HEK293 (cell line): ENCODE measurements at regions not wholly inside any gene's neighbourhood (a gene's known extent, or its start where the extent isn't known, plus 50 kb on each side); places are given as distances from the start of the nearest gene placed in this dataset.

Source experiments
- CTCF ChIA-PET: fragments of 350-600 bp; formaldehyde crosslinking; extraction: SDS; loops from one replicate; lab custom pipeline; 2021; ENCODE audit warnings: antibody characterized with exemption; lab: Yijun Ruan, JAX
- POLR2A ChIA-PET: fragments of 300-600 bp; formaldehyde crosslinking; extraction: SDS; loops from one replicate; lab custom pipeline; 2020; ENCODE audit warnings: antibody characterized with exemption, inconsistent platforms; lab: Yijun Ruan, JAX
- H3K27ac ChIP-seq: fragments of 200-500 bp; sonication (Bioruptor generic); 2 replicates; pipeline ENCODE4 v1.5.1; 2014; ENCODE audit warnings: low read depth, low read length, control low read depth, inconsistent platforms; ENCODE audit errors: extremely low read depth
- H3K36me3 ChIP-seq, 2 experiments: fragments of 200-500 bp in 1 of 2; sonication (Bioruptor generic) in 1 of 2; 1 replicate in 1 of 2; 2 replicates in 1 of 2; pipeline ENCODE4 v1.5.1; 2014 to 2017; ENCODE audit warnings: inconsistent platforms in 2 of 2, low read length in 2 of 2; ENCODE audit not compliant: control insufficient read depth in 2 of 2, insufficient read depth in 1 of 2
- H3K4me1 ChIP-seq: fragments of 200-500 bp; sonication (Bioruptor generic); 2 replicates; pipeline ENCODE4 v1.5.1; 2014; ENCODE audit warnings: mild to moderate bottlenecking, low read length, inconsistent platforms; ENCODE audit not compliant: control insufficient read depth, insufficient read depth
- H3K4me3 ChIP-seq: 2 replicates; pipeline ENCODE4 v1.5.1; 2011; ENCODE audit warnings: low read depth, mild to moderate bottlenecking, control low read depth, low read length, moderate library complexity
- H3K9me3 ChIP-seq: fragments of 200-500 bp; sonication (Bioruptor generic); 2 replicates; pipeline ENCODE4 v1.5.1; 2014; ENCODE audit warnings: low read depth, low read length, inconsistent platforms; ENCODE audit not compliant: control insufficient read depth, insufficient read depth
- HOXC10 ChIP-seq: sonication (generic); formaldehyde crosslinking; IDR thresholded peaks from 2 replicates; pipeline ENCODE4 v1.8.1; 2023; ENCODE audit warnings: mild to moderate bottlenecking, missing genetic modification reagents
- ZBTB17 ChIP-seq: fragments of 450-650 bp; formaldehyde crosslinking; IDR thresholded peaks from 2 replicates; pipeline ENCODE4 v1.5.1; 2016; ENCODE audit warnings: missing biosample characterization, missing genetic modification characterization
- ZFP41 ChIP-seq: fragments of 450-650 bp; formaldehyde crosslinking; IDR thresholded peaks from 2 replicates; pipeline ENCODE4 v1.5.1; 2016; ENCODE audit warnings: missing biosample characterization, missing genetic modification characterization, borderline replicate concordance
- ZIC2 ChIP-seq: fragments of 450-650 bp; formaldehyde crosslinking; IDR thresholded peaks from 2 replicates; pipeline ENCODE4 v1.5.1; 2016; ENCODE audit warnings: missing biosample characterization, missing genetic modification characterization
- ZNF138 ChIP-seq: fragments of 450-650 bp; formaldehyde crosslinking; IDR thresholded peaks from 2 replicates; pipeline ENCODE4 v1.5.1; 2016; ENCODE audit warnings: missing biosample characterization, missing genetic modification characterization, borderline replicate concordance
- ZNF2 ChIP-seq: fragments of 450-650 bp; formaldehyde crosslinking; IDR thresholded peaks from 2 replicates; pipeline ENCODE4 v1.5.1; 2016; ENCODE audit warnings: missing biosample characterization, missing genetic modification characterization
- ZNF274 ChIP-seq, 2 experiments: fragments of 200-500 bp in 1 of 2; fragments of 450-650 bp in 1 of 2; sonication (Bioruptor generic) in 1 of 2; formaldehyde crosslinking in 1 of 2; IDR thresholded peaks; 2 replicates each; pipeline versions ENCODE4 v1.5.1 to v1.6.1; 2014 to 2016; ENCODE audit warnings: borderline replicate concordance in 1 of 2, inconsistent platforms in 1 of 2, low read length in 1 of 2, missing biosample characterization in 1 of 2, missing genetic modification characterization in 1 of 2
- ZNF394 ChIP-seq: fragments of 450-650 bp; formaldehyde crosslinking; IDR thresholded peaks from 2 replicates; pipeline ENCODE4 v1.5.1; 2016; ENCODE audit warnings: missing biosample characterization, missing genetic modification characterization, mild to moderate bottlenecking, moderate library complexity, borderline replicate concordance
- ZNF514 ChIP-seq: fragments of 450-650 bp; formaldehyde crosslinking; IDR thresholded peaks from 2 replicates; pipeline ENCODE4 v1.5.1; 2016; ENCODE audit warnings: missing biosample characterization, missing genetic modification characterization
- ZNF529 ChIP-seq: fragments of 450-650 bp; formaldehyde crosslinking; IDR thresholded peaks from 2 replicates; pipeline ENCODE4 v1.5.1; 2017; ENCODE audit warnings: missing genetic modification characterization, missing biosample characterization; ENCODE audit not compliant: insufficient replicate concordance
- ZNF600 ChIP-seq: fragments of 450-650 bp; formaldehyde crosslinking; IDR thresholded peaks from 2 replicates; pipeline ENCODE4 v1.5.1; 2016; ENCODE audit warnings: missing biosample characterization, missing genetic modification characterization
- ZNF623 ChIP-seq: fragments of 450-650 bp; formaldehyde crosslinking; IDR thresholded peaks from 2 replicates; pipeline ENCODE4 v1.5.1; 2016; ENCODE audit warnings: missing biosample characterization, missing genetic modification characterization
- ZSCAN23 ChIP-seq: fragments of 450-650 bp; formaldehyde crosslinking; IDR thresholded peaks from 2 replicates; pipeline ENCODE4 v1.5.1; 2016; ENCODE audit warnings: missing biosample characterization, missing genetic modification characterization
- TF ChIP-seq, protein P1 (sequence below): fragments of 450-650 bp; formaldehyde crosslinking; IDR thresholded peaks from 2 replicates; pipeline ENCODE4 v1.5.1; 2017; ENCODE audit warnings: missing biosample characterization, missing genetic modification characterization
- TF ChIP-seq, protein P2 (sequence below): fragments of 450-650 bp; formaldehyde crosslinking; IDR thresholded peaks from 2 replicates; pipeline ENCODE4 v1.5.1; 2016; ENCODE audit warnings: missing biosample characterization, missing genetic modification characterization
- TF ChIP-seq, protein P3 (sequence below): fragments of 450-650 bp; formaldehyde crosslinking; IDR thresholded peaks from 2 replicates; pipeline ENCODE4 v1.5.0; 2017; ENCODE audit warnings: missing biosample characterization, missing genetic modification characterization, borderline replicate concordance

DNA sequence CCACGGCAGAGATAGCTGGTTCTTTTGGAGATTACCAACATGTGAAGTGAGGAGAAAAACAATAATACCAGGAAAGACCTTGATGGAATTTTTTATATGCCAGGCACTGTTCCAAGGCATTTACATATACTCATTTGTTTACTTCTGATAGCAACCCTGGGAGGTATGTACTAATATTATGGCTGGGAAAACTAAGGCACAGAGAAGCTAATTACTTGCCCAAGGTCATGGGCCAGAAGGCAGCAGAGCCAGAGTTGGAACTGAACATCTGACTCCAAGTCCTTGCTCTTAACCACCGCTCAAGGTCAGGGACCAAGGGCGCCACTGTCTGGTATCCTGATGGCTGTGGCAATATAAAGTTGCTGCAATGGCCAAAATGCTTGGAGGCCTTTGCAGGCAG lies 97.0 kb upstream of the KCNG1 start:
- Histone ChIP-seq H3K4me1 (no peaks in the 10 kb centered on the region), H3K36me3 (no peaks in the 10 kb centered on the region), H3K4me3 (no peak overlapping the region), H3K27ac (no peak overlapping the region), H3K9me3 (no peaks in the 10 kb centered on the region)
- ChIA-PET CTCF (no interaction called here), POLR2A (no interaction called here)
- TF ChIP-seq ZNF274 (IDR thresholded peaks at IDR 0.05; ENCODE audit: low read length) (no peak), ZNF274 (tag by site-specific recombination; IDR thresholded peaks at IDR 0.05; ENCODE audit: borderline replicate concordance) (no peak), ZFP41 (no peak), ZNF623 (tag by site-specific recombination) (no peak), ZNF600 (tag by site-specific recombination) (no peak), ZSCAN23 (tag by site-specific recombination) (no peak), HOXC10 (CRISPR knock-in tag) (no peak), ZNF529 (tag by site-specific recombination) (no peak), ZNF138 (tag by site-specific recombination) (no peak), ZBTB17 (tag by site-specific recombination) (no peak)
- TF ChIP-seq, protein P1, sequence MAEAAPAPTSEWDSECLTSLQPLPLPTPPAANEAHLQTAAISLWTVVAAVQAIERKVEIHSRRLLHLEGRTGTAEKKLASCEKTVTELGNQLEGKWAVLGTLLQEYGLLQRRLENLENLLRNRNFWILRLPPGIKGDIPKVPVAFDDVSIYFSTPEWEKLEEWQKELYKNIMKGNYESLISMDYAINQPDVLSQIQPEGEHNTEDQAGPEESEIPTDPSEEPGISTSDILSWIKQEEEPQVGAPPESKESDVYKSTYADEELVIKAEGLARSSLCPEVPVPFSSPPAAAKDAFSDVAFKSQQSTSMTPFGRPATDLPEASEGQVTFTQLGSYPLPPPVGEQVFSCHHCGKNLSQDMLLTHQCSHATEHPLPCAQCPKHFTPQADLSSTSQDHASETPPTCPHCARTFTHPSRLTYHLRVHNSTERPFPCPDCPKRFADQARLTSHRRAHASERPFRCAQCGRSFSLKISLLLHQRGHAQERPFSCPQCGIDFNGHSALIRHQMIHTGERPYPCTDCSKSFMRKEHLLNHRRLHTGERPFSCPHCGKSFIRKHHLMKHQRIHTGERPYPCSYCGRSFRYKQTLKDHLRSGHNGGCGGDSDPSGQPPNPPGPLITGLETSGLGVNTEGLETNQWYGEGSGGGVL (tag by site-specific recombination): no peak
- TF ChIP-seq, protein P2, sequence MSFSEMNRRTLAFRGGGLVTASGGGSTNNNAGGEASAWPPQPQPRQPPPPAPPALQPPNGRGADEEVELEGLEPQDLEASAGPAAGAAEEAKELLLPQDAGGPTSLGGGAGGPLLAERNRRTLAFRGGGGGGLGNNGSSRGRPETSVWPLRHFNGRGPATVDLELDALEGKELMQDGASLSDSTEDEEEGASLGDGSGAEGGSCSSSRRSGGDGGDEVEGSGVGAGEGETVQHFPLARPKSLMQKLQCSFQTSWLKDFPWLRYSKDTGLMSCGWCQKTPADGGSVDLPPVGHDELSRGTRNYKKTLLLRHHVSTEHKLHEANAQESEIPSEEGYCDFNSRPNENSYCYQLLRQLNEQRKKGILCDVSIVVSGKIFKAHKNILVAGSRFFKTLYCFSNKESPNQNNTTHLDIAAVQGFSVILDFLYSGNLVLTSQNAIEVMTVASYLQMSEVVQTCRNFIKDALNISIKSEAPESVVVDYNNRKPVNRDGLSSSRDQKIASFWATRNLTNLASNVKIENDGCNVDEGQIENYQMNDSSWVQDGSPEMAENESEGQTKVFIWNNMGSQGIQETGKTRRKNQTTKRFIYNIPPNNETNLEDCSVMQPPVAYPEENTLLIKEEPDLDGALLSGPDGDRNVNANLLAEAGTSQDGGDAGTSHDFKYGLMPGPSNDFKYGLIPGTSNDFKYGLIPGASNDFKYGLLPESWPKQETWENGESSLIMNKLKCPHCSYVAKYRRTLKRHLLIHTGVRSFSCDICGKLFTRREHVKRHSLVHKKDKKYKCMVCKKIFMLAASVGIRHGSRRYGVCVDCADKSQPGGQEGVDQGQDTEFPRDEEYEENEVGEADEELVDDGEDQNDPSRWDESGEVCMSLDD (tag by site-specific recombination): no peak
- TF ChIP-seq, protein P3, sequence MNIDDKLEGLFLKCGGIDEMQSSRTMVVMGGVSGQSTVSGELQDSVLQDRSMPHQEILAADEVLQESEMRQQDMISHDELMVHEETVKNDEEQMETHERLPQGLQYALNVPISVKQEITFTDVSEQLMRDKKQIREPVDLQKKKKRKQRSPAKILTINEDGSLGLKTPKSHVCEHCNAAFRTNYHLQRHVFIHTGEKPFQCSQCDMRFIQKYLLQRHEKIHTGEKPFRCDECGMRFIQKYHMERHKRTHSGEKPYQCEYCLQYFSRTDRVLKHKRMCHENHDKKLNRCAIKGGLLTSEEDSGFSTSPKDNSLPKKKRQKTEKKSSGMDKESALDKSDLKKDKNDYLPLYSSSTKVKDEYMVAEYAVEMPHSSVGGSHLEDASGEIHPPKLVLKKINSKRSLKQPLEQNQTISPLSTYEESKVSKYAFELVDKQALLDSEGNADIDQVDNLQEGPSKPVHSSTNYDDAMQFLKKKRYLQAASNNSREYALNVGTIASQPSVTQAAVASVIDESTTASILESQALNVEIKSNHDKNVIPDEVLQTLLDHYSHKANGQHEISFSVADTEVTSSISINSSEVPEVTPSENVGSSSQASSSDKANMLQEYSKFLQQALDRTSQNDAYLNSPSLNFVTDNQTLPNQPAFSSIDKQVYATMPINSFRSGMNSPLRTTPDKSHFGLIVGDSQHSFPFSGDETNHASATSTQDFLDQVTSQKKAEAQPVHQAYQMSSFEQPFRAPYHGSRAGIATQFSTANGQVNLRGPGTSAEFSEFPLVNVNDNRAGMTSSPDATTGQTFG (tag by site-specific recombination): no peak

DNA sequence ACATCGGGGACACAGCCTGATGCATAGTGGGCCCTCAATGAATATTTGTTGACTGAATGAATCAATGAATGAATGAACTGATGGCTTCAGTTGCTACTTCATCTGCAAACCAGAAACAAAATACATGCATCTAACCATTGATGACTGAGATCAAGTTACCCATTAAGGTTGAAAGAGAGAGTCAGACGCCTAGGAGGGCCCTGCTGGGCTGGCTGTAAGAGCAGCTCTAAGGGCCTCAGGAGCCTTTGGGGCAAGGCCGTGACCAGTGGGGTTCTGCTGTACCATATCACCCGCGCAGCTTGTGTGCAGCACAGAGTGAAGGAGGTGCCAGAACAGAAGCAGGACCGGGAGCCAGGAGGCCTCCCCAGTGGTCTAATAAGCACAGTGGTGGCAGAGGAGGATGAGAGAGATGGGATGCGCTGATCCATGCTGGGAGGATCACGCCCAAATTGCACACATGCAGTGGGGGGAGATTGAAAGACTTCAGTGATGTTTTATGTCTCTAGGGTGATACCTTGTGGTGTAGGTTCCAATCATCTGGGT lies 96.1 kb upstream of the KCNG1 start:
- Histone ChIP-seq H3K27ac (no peak overlapping the region), H3K4me3 (no peak overlapping the region), H3K9me3 (no peaks in the 10 kb centered on the region), H3K36me3 (no peaks in the 10 kb centered on the region), H3K4me1 (no peaks in the 10 kb centered on the region)
- TF ChIP-seq ZIC2 (tag by site-specific recombination): peak; percentile 62; the same call in 1 of the 2 replicates
- no peak for TF ChIP-seq ZNF394 (tag by site-specific recombination)
- TF ChIP-seq ZNF2: no peak
- no peak for TF ChIP-seq ZNF514
- ChIA-PET CTCF (no interaction called here), POLR2A (no interaction called here)
